Ishikawa (cell line): ENCODE measurements at regions not wholly inside any gene's neighbourhood (a gene's known extent, or its start where the extent isn't known, plus 50 kb on each side); places are given as distances from the start of the nearest gene placed in this dataset.

Experiments
- CEBPB ChIP-seq: IDR thresholded peaks from 2 replicates; pipeline ENCODE4 v1.6.1; 2012
- CREB1 ChIP-seq: IDR thresholded peaks from 2 replicates; pipeline ENCODE4 v1.6.1; 2012; ENCODE audit warnings: low read depth
- EGR1 ChIP-seq: IDR thresholded peaks from 2 replicates; pipeline ENCODE4 v1.6.1; 2012
- EP300 ChIP-seq: IDR thresholded peaks from 2 replicates; pipeline ENCODE4 v1.6.1; 2012; ENCODE audit warnings: borderline replicate concordance
- FOXM1 ChIP-seq: IDR thresholded peaks from 2 replicates; pipeline ENCODE4 v1.6.1; 2012; ENCODE audit warnings: low read depth, borderline replicate concordance
- NFIC ChIP-seq: IDR thresholded peaks from 2 replicates; pipeline ENCODE4 v1.6.1; 2012
- RAD21 ChIP-seq: IDR thresholded peaks from 2 replicates; pipeline ENCODE4 v1.6.1; 2012; ENCODE audit warnings: low read depth
- TAF1 ChIP-seq: IDR thresholded peaks from 2 replicates; pipeline ENCODE4 v1.6.1; 2012; ENCODE audit warnings: low read depth, mild to moderate bottlenecking
- TEAD4 ChIP-seq: IDR thresholded peaks from 2 replicates; pipeline ENCODE4 v1.6.1; 2012
- YY1 ChIP-seq: IDR thresholded peaks from 2 replicates; pipeline ENCODE4 v1.6.1; 2012; ENCODE audit warnings: low read depth
- ZBTB7A ChIP-seq: IDR thresholded peaks from 2 replicates; pipeline ENCODE4 v1.6.1; 2012; ENCODE audit warnings: low read depth
- TF ChIP-seq, protein P1 (sequence below): IDR thresholded peaks from 2 replicates; pipeline ENCODE4 v1.6.1; 2012; ENCODE audit warnings: low read depth, mild to moderate bottlenecking
- TF ChIP-seq, protein P2 (sequence below): IDR thresholded peaks from 2 replicates; pipeline ENCODE4 v1.6.1; 2012
- TF ChIP-seq, protein P3 (sequence below): IDR thresholded peaks from 2 replicates; pipeline ENCODE4 v1.6.1; 2012

DNA sequence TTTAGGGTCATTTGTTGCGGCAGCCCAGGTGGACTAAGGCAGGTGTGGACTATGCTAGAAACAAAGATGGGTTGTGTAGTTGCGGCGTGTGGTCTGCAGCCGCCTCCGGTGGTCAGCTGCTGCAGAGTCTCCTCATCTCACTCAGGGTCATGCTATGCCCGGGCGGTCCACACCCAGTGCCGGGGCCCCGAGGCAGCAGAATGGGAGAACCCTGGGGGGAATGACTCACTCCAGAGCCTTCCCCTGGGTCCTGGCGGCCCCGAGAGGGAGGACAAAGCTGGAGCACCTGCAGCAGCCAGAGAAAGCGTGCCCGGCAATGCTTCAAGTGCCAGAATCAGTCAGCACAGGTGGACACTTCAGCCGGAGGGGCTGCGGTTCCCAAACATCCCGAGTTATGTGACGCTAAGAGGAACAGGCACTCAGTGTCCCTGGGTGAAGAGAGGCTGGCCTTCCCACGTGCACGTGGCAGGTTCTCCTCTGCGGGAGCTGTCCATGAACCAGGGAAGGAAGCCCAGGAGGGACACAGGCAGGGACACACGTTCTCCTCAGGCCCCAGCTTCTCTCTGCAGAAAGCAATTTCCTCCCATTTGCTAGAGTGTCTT, 289.6 kb upstream of the B3GAT1 start:
- TF ChIP-seq, protein P1, sequence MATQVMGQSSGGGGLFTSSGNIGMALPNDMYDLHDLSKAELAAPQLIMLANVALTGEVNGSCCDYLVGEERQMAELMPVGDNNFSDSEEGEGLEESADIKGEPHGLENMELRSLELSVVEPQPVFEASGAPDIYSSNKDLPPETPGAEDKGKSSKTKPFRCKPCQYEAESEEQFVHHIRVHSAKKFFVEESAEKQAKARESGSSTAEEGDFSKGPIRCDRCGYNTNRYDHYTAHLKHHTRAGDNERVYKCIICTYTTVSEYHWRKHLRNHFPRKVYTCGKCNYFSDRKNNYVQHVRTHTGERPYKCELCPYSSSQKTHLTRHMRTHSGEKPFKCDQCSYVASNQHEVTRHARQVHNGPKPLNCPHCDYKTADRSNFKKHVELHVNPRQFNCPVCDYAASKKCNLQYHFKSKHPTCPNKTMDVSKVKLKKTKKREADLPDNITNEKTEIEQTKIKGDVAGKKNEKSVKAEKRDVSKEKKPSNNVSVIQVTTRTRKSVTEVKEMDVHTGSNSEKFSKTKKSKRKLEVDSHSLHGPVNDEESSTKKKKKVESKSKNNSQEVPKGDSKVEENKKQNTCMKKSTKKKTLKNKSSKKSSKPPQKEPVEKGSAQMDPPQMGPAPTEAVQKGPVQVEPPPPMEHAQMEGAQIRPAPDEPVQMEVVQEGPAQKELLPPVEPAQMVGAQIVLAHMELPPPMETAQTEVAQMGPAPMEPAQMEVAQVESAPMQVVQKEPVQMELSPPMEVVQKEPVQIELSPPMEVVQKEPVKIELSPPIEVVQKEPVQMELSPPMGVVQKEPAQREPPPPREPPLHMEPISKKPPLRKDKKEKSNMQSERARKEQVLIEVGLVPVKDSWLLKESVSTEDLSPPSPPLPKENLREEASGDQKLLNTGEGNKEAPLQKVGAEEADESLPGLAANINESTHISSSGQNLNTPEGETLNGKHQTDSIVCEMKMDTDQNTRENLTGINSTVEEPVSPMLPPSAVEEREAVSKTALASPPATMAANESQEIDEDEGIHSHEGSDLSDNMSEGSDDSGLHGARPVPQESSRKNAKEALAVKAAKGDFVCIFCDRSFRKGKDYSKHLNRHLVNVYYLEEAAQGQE = no peak
- TF ChIP-seq YY1 (no peak), TEAD4 (no peak), EP300 (no peak), NFIC (no peak), ZBTB7A (no peak), CREB1 (no peak), TAF1 (no peak), RAD21 (no peak), FOXM1 (no peak), CEBPB (no peak), EGR1 (no peak)
- TF ChIP-seq, protein P2, sequence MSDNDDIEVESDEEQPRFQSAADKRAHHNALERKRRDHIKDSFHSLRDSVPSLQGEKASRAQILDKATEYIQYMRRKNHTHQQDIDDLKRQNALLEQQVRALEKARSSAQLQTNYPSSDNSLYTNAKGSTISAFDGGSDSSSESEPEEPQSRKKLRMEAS = no peak
- TF ChIP-seq, protein P3, sequence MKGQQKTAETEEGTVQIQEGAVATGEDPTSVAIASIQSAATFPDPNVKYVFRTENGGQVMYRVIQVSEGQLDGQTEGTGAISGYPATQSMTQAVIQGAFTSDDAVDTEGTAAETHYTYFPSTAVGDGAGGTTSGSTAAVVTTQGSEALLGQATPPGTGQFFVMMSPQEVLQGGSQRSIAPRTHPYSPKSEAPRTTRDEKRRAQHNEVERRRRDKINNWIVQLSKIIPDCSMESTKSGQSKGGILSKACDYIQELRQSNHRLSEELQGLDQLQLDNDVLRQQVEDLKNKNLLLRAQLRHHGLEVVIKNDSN = no peak
